GM21423 (cell line): ENCODE measurements at regions not wholly inside any gene's neighbourhood (a gene's known extent, or its start where the extent isn't known, plus 50 kb on each side); places are given as distances from the start of the nearest gene placed in this dataset.
"Not testable (repeated sequence)": the region's sequence is repeated elsewhere in the genome, so short reads cannot be mapped to it uniquely, and the experiment has no call there.

ENCODE experiments used
- ATAC-seq: cut with Tn5 transposase; IDR thresholded peaks from one replicate; pipeline ENCODE4 v1.9.1; 2021; ENCODE audit warnings: mild to moderate bottlenecking, moderate library complexity; ENCODE audit not compliant: unreplicated experiment

- no peak for ATAC-seq
Measured at GRCh38 chr7:85287106-85287825, 100.4 kb upstream of the SEMA3D start.

GRCh38 chr7:85286446-85286845 is 99.6 kb upstream of the SEMA3D start:
- no peak for ATAC-seq

DNA sequence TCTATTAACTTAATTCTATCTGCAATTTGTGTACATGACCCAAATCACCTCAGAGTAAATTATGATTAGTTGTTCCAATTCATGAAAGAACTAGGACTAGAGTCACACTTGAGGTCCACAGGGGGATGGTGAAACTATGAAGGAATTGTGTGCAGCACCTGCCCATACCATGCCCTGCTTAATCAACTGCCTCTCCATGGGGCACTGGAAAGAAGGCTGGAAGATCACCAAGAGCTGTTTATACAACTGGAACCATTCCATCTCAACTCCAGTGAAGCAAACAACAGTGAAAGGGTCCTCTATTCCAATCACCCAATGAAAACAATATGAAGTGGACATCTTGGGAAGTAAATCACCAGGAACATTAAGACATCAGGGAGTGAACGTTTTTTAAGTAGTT is 98.7 kb upstream of the SEMA3D start:
- no peak for ATAC-seq

DNA sequence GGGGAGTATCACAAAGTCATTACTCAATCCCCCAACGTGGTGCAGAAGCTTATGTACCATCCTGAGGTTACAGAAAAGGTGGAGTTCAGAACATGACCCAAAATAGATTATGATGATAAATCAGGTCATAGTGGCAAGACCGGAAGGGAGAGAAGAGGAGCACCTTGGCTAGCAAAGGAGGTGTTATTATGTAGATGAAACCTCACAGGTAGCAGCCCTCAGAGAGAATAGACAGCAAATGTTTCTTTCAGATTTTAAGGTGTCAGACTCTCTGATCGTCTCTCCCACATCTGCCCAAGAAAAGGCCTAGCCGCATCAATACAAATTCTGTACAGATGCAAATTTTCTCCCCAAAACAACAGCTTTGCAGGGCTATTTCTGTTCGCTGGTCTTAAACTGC is 88.3 kb upstream of the SEMA3D start:
- ATAC-seq, result no peak

GRCh38 chr7:85274454-85274853 is 87.6 kb upstream of the SEMA3D start:
- ATAC-seq, result no peak

DNA sequence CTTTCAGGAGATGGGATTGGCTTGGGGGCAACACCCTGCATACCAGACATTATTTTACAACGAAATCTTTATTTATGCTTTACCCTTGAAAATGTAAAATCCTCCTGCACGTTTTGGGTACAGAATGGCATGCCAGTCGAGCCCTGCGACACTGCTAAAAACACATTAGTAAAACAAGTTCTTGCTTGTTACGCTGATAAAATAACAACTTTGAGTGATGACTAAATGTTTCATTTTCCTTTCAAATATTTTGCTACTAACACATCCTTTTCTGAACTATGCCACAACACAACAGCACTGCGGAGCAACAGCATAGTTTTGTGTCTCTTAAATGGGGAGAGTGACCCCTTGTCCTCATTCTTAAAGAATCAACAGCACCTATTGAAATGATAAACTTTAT is 76.0 kb upstream of the SEMA3D start:
- ATAC-seq, result no peak

- ATAC-seq, result no peak
Measured at GRCh38 chr7:85261336-85261735, 74.5 kb upstream of the SEMA3D start.

- not testable (repeated sequence) for ATAC-seq
Measured at GRCh38 chr7:85249787-85250186, 62.9 kb upstream of the SEMA3D start.

- ATAC-seq, result no peak
Measured at GRCh38 chr7:85239109-85239508, 52.3 kb upstream of the SEMA3D start.

DNA sequence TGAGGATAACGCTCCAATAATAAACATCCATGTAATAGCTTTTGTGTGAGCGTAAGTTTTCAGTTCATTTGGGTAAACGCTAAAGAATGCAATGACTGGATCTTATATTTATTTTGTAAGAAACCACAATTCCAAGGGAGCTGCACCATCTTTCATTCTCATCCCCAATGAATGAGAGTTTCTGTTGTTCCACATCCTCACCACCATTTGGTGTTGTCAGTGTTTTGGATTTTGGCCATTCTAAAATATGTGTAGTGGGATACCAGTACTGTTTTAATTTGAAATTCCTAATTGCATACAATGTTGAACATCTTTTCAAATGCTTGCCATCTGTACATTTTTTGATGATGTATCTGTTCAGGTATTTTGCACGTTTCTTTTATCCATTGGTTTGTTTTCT is 50.9 kb upstream of the SEMA3D start:
- no peak for ATAC-seq
